ENCODE measurements at regions not wholly inside any gene's neighbourhood (a gene's known extent, or its start where the extent isn't known, plus 50 kb on each side); places are given as distances from the start of the nearest gene placed in this dataset.

- peak; percentile 14 for DNase-seq
Measured at GRCh38 chr9:120212153-120212852, 367.7 kb downstream of the CDK5RAP2 start.

- no peak for DNase-seq
Measured at GRCh38 chr9:120210274-120210673, 369.7 kb downstream of the CDK5RAP2 start.

- DNase-seq, result no peak
Measured at GRCh38 chr9:120202856-120203654, 376.9 kb downstream of the CDK5RAP2 start.

GRCh38 chr9:120198027-120198426 lies 381.9 kb downstream of the CDK5RAP2 start:
- no peak for DNase-seq

GRCh38 chr9:120197605-120198004 lies 382.4 kb downstream of the CDK5RAP2 start:
- DNase-seq, result peak; percentile 61

- peak; percentile 32 for DNase-seq
Measured at GRCh38 chr9:120191141-120191540, 388.8 kb downstream of the CDK5RAP2 start.

- DNase-seq, result no peak
Measured at GRCh38 chr9:120187758-120188157, 392.2 kb downstream of the CDK5RAP2 start.

GRCh38 chr9:120186276-120186675 lies 393.7 kb downstream of the CDK5RAP2 start:
- DNase-seq, result peak; percentile 95

- peak; percentile 91 for DNase-seq
Measured at GRCh38 chr9:120184266-120184665, 395.7 kb downstream of the CDK5RAP2 start.

GRCh38 chr9:120183615-120184014 lies 396.4 kb downstream of the CDK5RAP2 start:
- DNase-seq, result peak; percentile 85

- DNase-seq, result no peak
Measured at GRCh38 chr9:120182011-120182410, 398.0 kb downstream of the CDK5RAP2 start.

- DNase-seq, result no peak
Measured at GRCh38 chr9:120177121-120177520, 402.8 kb downstream of the CDK5RAP2 start.

- DNase-seq, result peak; percentile 65
Measured at GRCh38 chr9:120175031-120175430, 404.9 kb downstream of the CDK5RAP2 start.

GRCh38 chr9:120161776-120162175 lies 418.2 kb downstream of the CDK5RAP2 start:
- peak; percentile 82 for DNase-seq

- DNase-seq, result no peak
Measured at GRCh38 chr9:120158221-120158620, 421.7 kb downstream of the CDK5RAP2 start.

GRCh38 chr9:120156376-120156775 lies 423.6 kb downstream of the CDK5RAP2 start:
- no peak for DNase-seq

- no peak for DNase-seq
Measured at GRCh38 chr9:120153258-120153657, 426.7 kb downstream of the CDK5RAP2 start.

GRCh38 chr9:120152295-120152694 lies 427.7 kb downstream of the CDK5RAP2 start:
- peak; percentile 99 for DNase-seq

GRCh38 chr9:120151806-120152205 lies 428.2 kb downstream of the CDK5RAP2 start:
- peak; percentile 84 for DNase-seq

GRCh38 chr9:120151149-120151548 lies 428.8 kb downstream of the CDK5RAP2 start:
- peak; percentile 70 for DNase-seq

- DNase-seq, result no peak
Measured at GRCh38 chr9:120138955-120139354, 441.0 kb downstream of the CDK5RAP2 start.

GRCh38 chr9:120137186-120137840 lies 442.7 kb downstream of the CDK5RAP2 start:
- no peak for DNase-seq

GRCh38 chr9:120136696-120137095 lies 443.3 kb downstream of the CDK5RAP2 start:
- DNase-seq, result no peak

GRCh38 chr9:120117081-120117480 lies 462.9 kb downstream of the CDK5RAP2 start:
- DNase-seq, result no peak
